Testis (tissue), 2 donors: ENCODE measurements at regions not wholly inside any gene's neighbourhood (a gene's known extent, or its start where the extent isn't known, plus 50 kb on each side); places are given as distances from the start of the nearest gene placed in this dataset.

Experiments
- DNase-seq: peaks from one replicate; pipeline ENCODE4 v3.0.0-alpha.2; 2019
- H3K27ac ChIP-seq, 2 donors: fragments of 200-600 bp; sonication (generic); one replicate each; pipeline ENCODE4 v1.5.1; 2019
- H3K27me3 ChIP-seq: fragments of 200-600 bp; sonication (generic); one replicate; pipeline ENCODE4 v1.5.1; 2019
- H3K36me3 ChIP-seq: fragments of 200-600 bp; sonication (generic); one replicate; pipeline ENCODE4 v1.5.1; 2017; ENCODE audit warnings: low read depth; ENCODE audit errors: missing control alignments
- H3K4me1 ChIP-seq: fragments of 200-600 bp; sonication (generic); one replicate; pipeline ENCODE4 v1.5.1; 2019
- H3K4me3 ChIP-seq, 2 donors: fragments of 200-600 bp; sonication (generic); one replicate each; pipeline ENCODE4 v1.5.1; 2017 to 2019
- H3K9me3 ChIP-seq: fragments of 200-600 bp; sonication (generic); one replicate; pipeline ENCODE4 v1.5.1; 2017
- CTCF ChIP-seq, 3 experiments: fragments of 450-650 bp in 2 of 3; fragments of 200-600 bp in 1 of 3; sonication (generic) in 1 of 3; IDR thresholded peaks; one replicate each; pipeline ENCODE4 v1.5.1; 2016 to 2019; ENCODE audit warnings: antibody characterized with exemption in 3 of 3, mild to moderate bottlenecking in 2 of 3, moderate library complexity in 1 of 3
- POLR2A ChIP-seq: fragments of 450-650 bp; IDR thresholded peaks from one replicate; pipeline ENCODE4 v1.6.1; 2017; ENCODE audit warnings: antibody characterized with exemption, mild to moderate bottlenecking, moderate library complexity
- WGBS, 2 donors: methylation state at CpG; one replicate each; pipeline ENCODE4 v1.1.5; 2018; 5-methylcytosine and 5-hydroxymethylcytosine counted together
- intact Hi-C: fragments of 100-400 bp; cut with DNase I; formaldehyde crosslinking; loops from one replicate; pipeline ENCODE4 v1.15.1; 2023; ENCODE audit warnings: low total_unique reads

GRCh38 chr3:110227991-110228390 is 843.6 kb upstream of the NECTIN3 start:
- DNase-seq, result no peak
- intact Hi-C loops, result no loop called here
- Histone ChIP-seq H3K36me3 (no peaks in the 10 kb centered on the region), H3K9me3 (no peaks in the 10 kb centered on the region), H3K4me3 (no peak overlapping the region), H3K27ac (no peak overlapping the region), H3K4me1 (no peaks in the 10 kb centered on the region), H3K27me3 (no peaks in the 10 kb centered on the region)
- 35 to 43% methylated on average over 4 of the region's 4 CpGs for WGBS, 2 donors
- no peak for TF ChIP-seq CTCF (IDR thresholded peaks at IDR 0.05)
- TF ChIP-seq POLR2A, result no peak

- 91 to 92% methylated on average over 4 of the region's 4 CpGs for WGBS, 2 donors
- Histone ChIP-seq H3K4me1 (no peaks in the 10 kb centered on the region), H3K36me3 (no peaks in the 10 kb centered on the region), H3K9me3 (no peaks in the 10 kb centered on the region), H3K27me3 (no peaks in the 10 kb centered on the region), H3K4me3 (no peak overlapping the region), H3K27ac (no peak overlapping the region)
- DNase-seq, result no peak
- TF ChIP-seq CTCF (IDR thresholded peaks at IDR 0.05) (no peak), POLR2A (no peak)
- intact Hi-C loops, result no loop called here
These were observed 836.8 kb upstream of the NECTIN3 start for GRCh38 chr3:110234831-110235230.

- no peaks in the 10 kb centered on the region for H3K36me3 ChIP-seq
- no peak overlapping the region for H3K27ac ChIP-seq
- no peak overlapping the region for H3K4me3 ChIP-seq
- no peaks in the 10 kb centered on the region for H3K27me3 ChIP-seq
- H3K9me3 ChIP-seq, result no peaks in the 10 kb centered on the region
- H3K4me1 ChIP-seq, result no peaks in the 10 kb centered on the region
- TF ChIP-seq POLR2A (no peak), CTCF (IDR thresholded peaks at IDR 0.05) (no peak)
- WGBS, 2 donors, result 78 to 79% methylated on average over 3 of the region's 3 CpGs
- DNase-seq, result no peak
- intact Hi-C loops, result no loop called here
These were observed 834.5 kb upstream of the NECTIN3 start for GRCh38 chr3:110236976-110237610.

GRCh38 chr3:110243081-110243480 is 828.5 kb upstream of the NECTIN3 start:
- H3K27ac ChIP-seq, result no peak overlapping the region
- intact Hi-C loops, result no loop called here
- DNase-seq, result no peak
- no peaks in the 10 kb centered on the region for H3K27me3 ChIP-seq
- no peak overlapping the region for H3K4me3 ChIP-seq
- no peaks in the 10 kb centered on the region for H3K4me1 ChIP-seq
- no peaks in the 10 kb centered on the region for H3K36me3 ChIP-seq
- WGBS, 2 donors, result 82 to 85% methylated on average over 4 of the region's 4 CpGs
- TF ChIP-seq CTCF (IDR thresholded peaks at IDR 0.05) (no peak), POLR2A (no peak)
- H3K9me3 ChIP-seq, result no peaks in the 10 kb centered on the region

GRCh38 chr3:110246796-110247376 is 824.7 kb upstream of the NECTIN3 start:
- no peak for TF ChIP-seq POLR2A
- TF ChIP-seq CTCF (IDR thresholded peaks at IDR 0.05), result no peak
- Histone ChIP-seq H3K9me3 (no peaks in the 10 kb centered on the region), H3K4me1 (no peaks in the 10 kb centered on the region), H3K36me3 (no peaks in the 10 kb centered on the region), H3K27me3 (no peaks in the 10 kb centered on the region), H3K27ac (no peak overlapping the region), H3K4me3 (no peak overlapping the region)
- DNase-seq, result no peak
- intact Hi-C loops, result no loop called here
- WGBS, 2 donors, result 43 to 46% methylated on average over 2 of the region's 2 CpGs
